B cell (primary cell): ENCODE measurements at regions not wholly inside any gene's neighbourhood (a gene's known extent, or its start where the extent isn't known, plus 50 kb on each side); places are given as distances from the start of the nearest gene placed in this dataset.

Experiments
- ATAC-seq: fragments of 200-7000 bp; cut with Tn5 transposase; one replicate; pipeline ENCODE4 v1.10.0; 2021; ENCODE audit warnings: low read depth, mild to moderate bottlenecking, moderate number of reproducible peaks, moderate library complexity
- CTCF ChIA-PET: fragments of 350-600 bp; sonication (Branson Sonifier 250); formaldehyde crosslinking; loops from one replicate; lab custom pipeline; 2021; ENCODE audit warnings: antibody characterized with exemption, inconsistent platforms; lab: Charles Lee
- POLR2A ChIA-PET: fragments of 350-600 bp; sonication (Branson Sonifier 250); formaldehyde crosslinking; loops from one replicate; lab custom pipeline; 2021; ENCODE audit warnings: antibody characterized with exemption; lab: Charles Lee
- DNase-seq: peaks from one replicate; pipeline ENCODE4 v3.0.0; 2013
- H2AFZ ChIP-seq: 2 replicates; pipeline ENCODE4 v1.6.1; 2012; ENCODE audit warnings: mild to moderate bottlenecking, low read depth, low read length; ENCODE audit not compliant: insufficient read depth, poor library complexity, severe bottlenecking
- H3K27ac ChIP-seq, 2 donors: 1 replicate in 1 of 2; 2 replicates in 1 of 2; pipeline ENCODE4 v1.5.1; 2012 to 2013; ENCODE audit warnings: low read length in 2 of 2, mild to moderate bottlenecking in 2 of 2, moderate library complexity in 1 of 2
- H3K27me3 ChIP-seq, 4 experiments: fragments of 200-600 bp in 1 of 4; sonication (generic) in 1 of 4; replicated peaks in 1 of 4; 1 replicate in 2 of 4; 2 replicates in 2 of 4; pipeline versions ENCODE4 v1.6.1 to v1.7.0; 2013 to 2016; ENCODE audit warnings: low read length in 3 of 4, mild to moderate bottlenecking in 2 of 4, mixed read lengths in 1 of 4, moderate library complexity in 1 of 4; ENCODE audit not compliant: insufficient read depth in 4 of 4, control insufficient read depth in 3 of 4; ENCODE audit errors: control extremely low read depth in 1 of 4
- H3K36me3 ChIP-seq, 2 experiments: replicated peaks in 1 of 2; 1 replicate in 1 of 2; 2 replicates in 1 of 2; pipeline versions ENCODE4 v1.6.1 to v1.7.1; 2013; ENCODE audit warnings: low read length in 1 of 2; ENCODE audit not compliant: insufficient read depth in 2 of 2, control insufficient read depth in 1 of 2; ENCODE audit errors: control extremely low read depth in 1 of 2, extremely low read depth in 1 of 2
- H3K4me1 ChIP-seq, 2 donors: fragments of 200-600 bp in 1 of 2; sonication (generic) in 1 of 2; 1 replicate in 1 of 2; 2 replicates in 1 of 2; pipeline versions ENCODE4 v1.5.1 to v1.6.1; 2013 to 2017; ENCODE audit warnings: low read length in 2 of 2; ENCODE audit not compliant: control insufficient read depth in 2 of 2, insufficient read depth in 2 of 2
- H3K4me2 ChIP-seq: replicated peaks from 2 replicates; pipeline ENCODE3; 2012; ENCODE audit warnings: mild to moderate bottlenecking, low read depth, low read length; ENCODE audit not compliant: poor library complexity, severe bottlenecking
- H3K4me3 ChIP-seq, 5 experiments: fragments of 200-600 bp in 1 of 5; sonication (generic) in 1 of 5; 1 replicate in 3 of 5; 2 replicates in 2 of 5; pipeline versions ENCODE4 v1.5.1 to v1.7.0; 2011 to 2016; ENCODE audit warnings: low read length in 4 of 5, mild to moderate bottlenecking in 4 of 5, low read depth in 2 of 5, control low read depth in 1 of 5, moderate library complexity in 1 of 5; ENCODE audit not compliant: insufficient read depth in 1 of 5; ENCODE audit errors: control extremely low read depth in 1 of 5, extremely low read depth in 1 of 5
- H3K79me2 ChIP-seq: fragments of 200-600 bp; sonication (generic); one replicate; pipeline ENCODE4 v1.6.0; 2016; ENCODE audit warnings: low read length; ENCODE audit not compliant: control insufficient read depth, insufficient read depth
- H3K9ac ChIP-seq: fragments of 200-600 bp; sonication (generic); 2 replicates; pipeline ENCODE4 v1.6.1; 2017; ENCODE audit warnings: mild to moderate bottlenecking, low read length, moderate library complexity
- H3K9me3 ChIP-seq, 3 donors: one replicate each; pipeline versions ENCODE4 v1.6.1 to v1.7.1; 2013; ENCODE audit warnings: low read length in 2 of 3; ENCODE audit not compliant: control insufficient read depth in 2 of 3, insufficient read depth in 1 of 3; ENCODE audit errors: control extremely low read depth in 1 of 3
- H4K20me1 ChIP-seq: 2 replicates; pipeline ENCODE4 v1.6.0; 2012; ENCODE audit warnings: mild to moderate bottlenecking, low read length; ENCODE audit not compliant: insufficient read depth, control insufficient read depth, poor library complexity, severe bottlenecking
- H3K27ac Mint-ChIP-seq: one replicate; pipeline ENCODE4 v1.8.0; 2021; ENCODE audit warnings: mixed read lengths
- H3K27me3 Mint-ChIP-seq: one replicate; pipeline ENCODE4 v1.8.0; 2021; ENCODE audit warnings: mixed read lengths
- H3K4me1 Mint-ChIP-seq: one replicate; pipeline ENCODE4 v1.8.0; 2021; ENCODE audit warnings: mixed read lengths
- H3K4me3 Mint-ChIP-seq: one replicate; pipeline ENCODE4 v1.8.0; 2021; ENCODE audit warnings: mixed read lengths
- H3K9me3 Mint-ChIP-seq: one replicate; pipeline ENCODE4 v1.8.0; 2022; ENCODE audit warnings: mixed read lengths; ENCODE audit not compliant: insufficient read depth
- CTCF ChIP-seq: fragments of 200-600 bp; IDR thresholded peaks from one replicate; pipeline ENCODE4 v1.8.0; 2022; ENCODE audit warnings: antibody characterized with exemption, mild to moderate bottlenecking
- EZH2 ChIP-seq: IDR thresholded peaks from 2 replicates; pipeline ENCODE4 v1.6.1; 2012; ENCODE audit warnings: borderline replicate concordance, low read depth, mild to moderate bottlenecking, moderate library complexity, low read length; ENCODE audit not compliant: insufficient read depth, poor library complexity, severe bottlenecking
- WGBS: methylation state at CpG from one replicate; pipeline ENCODE4 v1.1.5; 2013; ENCODE audit warnings: missing lambda C conversion rate; ENCODE audit not compliant: insufficient coverage; 5-methylcytosine and 5-hydroxymethylcytosine counted together
- intact Hi-C: fragments of 100-400 bp; cut with micrococcal nuclease; formaldehyde crosslinking; loops from one replicate; pipeline ENCODE4 v1.10.0; 2022

- POLR2A ChIA-PET, result no interaction called here
- Mint-ChIP-seq H3K9me3 (peaks cover 2% of the 10 kb centered on the region), H3K4me3 (no peak overlapping the region), H3K4me1 (no peaks in the 10 kb centered on the region), H3K27me3 (no peaks in the 10 kb centered on the region), H3K27ac (no peak overlapping the region)
- no peaks in the 10 kb centered on the region for H3K9me3 ChIP-seq
- no peak for TF ChIP-seq EZH2
- no peak for TF ChIP-seq CTCF
- H3K27me3 ChIP-seq, result no peaks in the 10 kb centered on the region
- no peak overlapping the region for H3K4me2 ChIP-seq
- H3K27ac ChIP-seq, result no peak overlapping the region
- no peak overlapping the region for H3K4me3 ChIP-seq
- no peak overlapping the region for H2AFZ ChIP-seq
- H4K20me1 ChIP-seq, result no peaks in the 10 kb centered on the region
- intact Hi-C loops, result no loop called here
- H3K36me3 ChIP-seq, result no peaks in the 10 kb centered on the region
- ATAC-seq (no peak), DNase-seq (no peak)
- no CpG with 5 or more reads among the region's 2 CpGs for WGBS
- no peaks in the 10 kb centered on the region for H3K4me1 ChIP-seq
- CTCF ChIA-PET, result no interaction called here
- H3K9ac ChIP-seq, result no peak overlapping the region
- H3K79me2 ChIP-seq, result no peaks in the 10 kb centered on the region
Observed at GRCh38 chr3:74370342-74370741, 244.1 kb downstream of the CNTN3 start.

- CTCF ChIA-PET, result no interaction called here
- intact Hi-C loops, result no loop called here
- H3K4me1 ChIP-seq, result no peaks in the 10 kb centered on the region
- no peak overlapping the region for H3K27ac ChIP-seq
- no peak for TF ChIP-seq EZH2
- no peak for TF ChIP-seq CTCF
- POLR2A ChIA-PET, result no interaction called here
- H2AFZ ChIP-seq, result no peak overlapping the region
- H3K9me3 ChIP-seq, result no peaks in the 10 kb centered on the region
- H3K9ac ChIP-seq, result no peak overlapping the region
- no peaks in the 10 kb centered on the region for H3K4me1 Mint-ChIP-seq
- no peak overlapping the region for H3K27ac Mint-ChIP-seq
- DNase-seq (no peak), ATAC-seq (no peak)
- no peak overlapping the region for H3K4me3 ChIP-seq
- H3K27me3 ChIP-seq, result no peaks in the 10 kb centered on the region
- no CpG with 5 or more reads among the region's 1 CpG for WGBS
- no peaks in the 10 kb centered on the region for H4K20me1 ChIP-seq
- no peak overlapping the region for H3K4me2 ChIP-seq
- H3K9me3 Mint-ChIP-seq, result peaks cover 2% of the 10 kb centered on the region
- no peaks in the 10 kb centered on the region for H3K27me3 Mint-ChIP-seq
- no peaks in the 10 kb centered on the region for H3K36me3 ChIP-seq
- no peak overlapping the region for H3K4me3 Mint-ChIP-seq
- no peaks in the 10 kb centered on the region for H3K79me2 ChIP-seq
Observed at GRCh38 chr3:74366331-74366730, 248.1 kb downstream of the CNTN3 start.
